HEK293 (cell line): ENCODE measurements at regions not wholly inside any gene's neighbourhood (a gene's known extent, or its start where the extent isn't known, plus 50 kb on each side); places are given as distances from the start of the nearest gene placed in this dataset.

Experiments used
- ZBTB26 ChIP-seq: fragments of 450-650 bp; formaldehyde crosslinking; optimal IDR thresholded peaks from 2 replicates; pipeline ENCODE3; 2016; ENCODE audit warnings: missing biosample characterization, mild to moderate bottlenecking, missing genetic modification characterization
- ZNF114 ChIP-seq: fragments of 450-650 bp; formaldehyde crosslinking; IDR thresholded peaks from 2 replicates; pipeline ENCODE4 v1.5.0; 2017; ENCODE audit warnings: missing biosample characterization, missing genetic modification characterization
- ZNF221 ChIP-seq: fragments of 450-650 bp; formaldehyde crosslinking; IDR thresholded peaks from 2 replicates; pipeline ENCODE4 v1.5.1; 2017; ENCODE audit warnings: missing biosample characterization, missing genetic modification characterization, borderline replicate concordance
- ZNF629 ChIP-seq: fragments of 450-650 bp; formaldehyde crosslinking; IDR thresholded peaks from 2 replicates; pipeline ENCODE4 v1.5.1; 2017; ENCODE audit warnings: missing biosample characterization, missing genetic modification characterization

- TF ChIP-seq ZNF114 (tag by site-specific recombination), result no peak
- TF ChIP-seq ZNF221 (tag by site-specific recombination), result no peak
- no peak for TF ChIP-seq ZBTB26 (tag by site-specific recombination)
- TF ChIP-seq ZNF629, result no peak
Observed at GRCh38 chr4:141845901-141846300, 209.5 kb downstream of the IL15 start.
